Breast epithelium (tissue), 3 donors: ENCODE measurements at regions not wholly inside any gene's neighbourhood (a gene's known extent, or its start where the extent isn't known, plus 50 kb on each side); places are given as distances from the start of the nearest gene placed in this dataset.
A peak's percentile ranks its signal among the peaks of the same experiment; 100 is the strongest.

Experiments used
- POLR2A ChIP-seq: fragments of 450-650 bp; IDR thresholded peaks from one replicate; pipeline ENCODE4 v1.6.1; 2016; ENCODE audit warnings: antibody characterized with exemption, mild to moderate bottlenecking, moderate library complexity
- POLR2AphosphoS5 ChIP-seq, 3 donors: sonication (generic); formaldehyde crosslinking; IDR thresholded peaks; one replicate each; pipeline ENCODE4 v1.6.1; 2017; ENCODE audit warnings: antibody characterized with exemption in 3 of 3
- TF ChIP-seq, protein P1 (sequence below), 3 donors: fragments of 450-650 bp; IDR thresholded peaks; one replicate each; pipeline ENCODE4 v1.5.1; 2016 to 2017; ENCODE audit warnings: antibody characterized with exemption in 3 of 3, mild to moderate bottlenecking in 3 of 3, moderate library complexity in 3 of 3

DNA sequence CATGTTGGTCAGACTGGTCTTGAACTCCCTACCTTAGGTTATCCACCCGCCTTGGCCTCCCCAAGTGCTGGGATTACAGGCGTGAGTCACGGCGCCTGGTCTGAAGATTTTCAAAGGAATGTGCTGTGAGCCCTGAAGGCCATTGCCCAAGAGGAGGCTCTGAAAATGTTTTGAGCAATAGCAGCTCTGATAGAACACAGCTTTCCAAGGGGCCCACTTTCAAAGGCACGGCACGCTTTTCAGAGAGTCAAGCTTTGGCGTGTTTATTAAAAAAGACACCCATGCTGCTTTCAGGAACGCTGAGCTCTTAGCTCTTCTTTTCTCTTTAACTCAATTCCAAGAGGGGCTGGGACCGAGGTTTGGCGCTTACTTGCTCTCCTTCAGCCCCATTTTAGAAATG, 73.8 kb upstream of the CDON start:
- TF ChIP-seq POLR2AphosphoS5 (IDR thresholded peaks at IDR 0.05) (peak; percentile 39 to 80 (median 77)), POLR2A (no peak)
- TF ChIP-seq, protein P1, sequence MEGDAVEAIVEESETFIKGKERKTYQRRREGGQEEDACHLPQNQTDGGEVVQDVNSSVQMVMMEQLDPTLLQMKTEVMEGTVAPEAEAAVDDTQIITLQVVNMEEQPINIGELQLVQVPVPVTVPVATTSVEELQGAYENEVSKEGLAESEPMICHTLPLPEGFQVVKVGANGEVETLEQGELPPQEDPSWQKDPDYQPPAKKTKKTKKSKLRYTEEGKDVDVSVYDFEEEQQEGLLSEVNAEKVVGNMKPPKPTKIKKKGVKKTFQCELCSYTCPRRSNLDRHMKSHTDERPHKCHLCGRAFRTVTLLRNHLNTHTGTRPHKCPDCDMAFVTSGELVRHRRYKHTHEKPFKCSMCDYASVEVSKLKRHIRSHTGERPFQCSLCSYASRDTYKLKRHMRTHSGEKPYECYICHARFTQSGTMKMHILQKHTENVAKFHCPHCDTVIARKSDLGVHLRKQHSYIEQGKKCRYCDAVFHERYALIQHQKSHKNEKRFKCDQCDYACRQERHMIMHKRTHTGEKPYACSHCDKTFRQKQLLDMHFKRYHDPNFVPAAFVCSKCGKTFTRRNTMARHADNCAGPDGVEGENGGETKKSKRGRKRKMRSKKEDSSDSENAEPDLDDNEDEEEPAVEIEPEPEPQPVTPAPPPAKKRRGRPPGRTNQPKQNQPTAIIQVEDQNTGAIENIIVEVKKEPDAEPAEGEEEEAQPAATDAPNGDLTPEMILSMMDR (IDR thresholded peaks at IDR 0.05) = no peak
